OCI-LY3 (cell line): ENCODE measurements at regions not wholly inside any gene's neighbourhood (a gene's known extent, or its start where the extent isn't known, plus 50 kb on each side); places are given as distances from the start of the nearest gene placed in this dataset.

Experiments used
- H2AFZ ChIP-seq: fragments of 200-600, 300-600 bp; shearing (Covaris generic); 2 replicates; pipeline ENCODE4 v1.6.0; 2014; ENCODE audit warnings: antibody characterized with exemption, low read depth, low read length
- H3K27ac ChIP-seq: fragments of 200-600, 300-600 bp; sonication (generic); 2 replicates; pipeline ENCODE4 v1.5.1; 2014; ENCODE audit warnings: mild to moderate bottlenecking, low read length, moderate library complexity, mixed read lengths
- H3K27me3 ChIP-seq: fragments of 200-600, 300-600 bp; sonication (generic); 2 replicates; pipeline ENCODE4 v1.6.1; 2014; ENCODE audit warnings: low read depth, low read length, mixed read lengths
- H3K36me3 ChIP-seq: fragments of 200-600, 300-600 bp; sonication (generic); replicated peaks from 2 replicates; pipeline ENCODE3; 2014; ENCODE audit warnings: low read depth, low read length, mixed read lengths
- H3K4me1 ChIP-seq: fragments of 300-600, 200-600 bp; sonication (generic); 2 replicates; pipeline ENCODE4 v1.6.1; 2014; ENCODE audit warnings: low read length, mixed read lengths
- H3K4me2 ChIP-seq: fragments of 200-600, 300-600 bp; sonication (generic); 2 replicates; pipeline ENCODE4 v1.6.1; 2014; ENCODE audit warnings: low read length, mixed read lengths
- H3K4me3 ChIP-seq: fragments of 300-600, 200-600 bp; sonication (generic); 2 replicates; pipeline ENCODE4 v1.5.1; 2014; ENCODE audit warnings: antibody characterized with exemption, mild to moderate bottlenecking, low read length, moderate library complexity
- H3K79me2 ChIP-seq: fragments of 300-600, 200-600 bp; shearing (Covaris generic); 2 replicates; pipeline ENCODE4 v1.6.1; 2014; ENCODE audit warnings: mild to moderate bottlenecking, low read length, mixed read lengths
- H3K9ac ChIP-seq: fragments of 300-600, 200-600 bp; shearing (Covaris generic); 2 replicates; pipeline ENCODE4 v1.6.0; 2014; ENCODE audit warnings: mild to moderate bottlenecking, low read length, moderate library complexity
- H3K9me3 ChIP-seq: fragments of 200-600, 300-600 bp; shearing (Covaris generic); 2 replicates; pipeline ENCODE4 v1.6.1; 2014; ENCODE audit warnings: low read length, mixed read lengths; ENCODE audit not compliant: insufficient read depth
- H4K20me1 ChIP-seq: fragments of 200-600, 300-600 bp; sonication (generic); 2 replicates; pipeline ENCODE4 v1.6.1; 2016; ENCODE audit warnings: low read length, mixed read lengths; ENCODE audit not compliant: insufficient read depth
- EZH2phosphoT487 ChIP-seq: fragments of 200-600 bp; shearing (Covaris generic); IDR thresholded peaks from 2 replicates; pipeline ENCODE4 v1.6.1; 2018; ENCODE audit warnings: antibody characterized with exemption, mixed run types, low read depth
- TF ChIP-seq, protein P1 (sequence below): fragments of 200-600, 300-600 bp; sonication (generic); IDR thresholded peaks from 2 replicates; pipeline ENCODE4 v1.5.1; 2014; ENCODE audit warnings: antibody characterized with exemption, low read length, low read depth

GRCh38 chr14:85817430-85817829 lies 287.5 kb downstream of the FLRT2 start:
- Histone ChIP-seq H3K27ac (no peak overlapping the region), H4K20me1 (no peaks in the 10 kb centered on the region), H3K4me1 (no peaks in the 10 kb centered on the region), H2AFZ (no peak overlapping the region), H3K4me2 (no peak overlapping the region), H3K27me3 (no peaks in the 10 kb centered on the region), H3K79me2 (no peaks in the 10 kb centered on the region), H3K9me3 (no peaks in the 10 kb centered on the region), H3K36me3 (no peaks in the 10 kb centered on the region), H3K9ac (no peak overlapping the region), H3K4me3 (no peak overlapping the region)
- TF ChIP-seq EZH2phosphoT487: no peak
- TF ChIP-seq, protein P1, sequence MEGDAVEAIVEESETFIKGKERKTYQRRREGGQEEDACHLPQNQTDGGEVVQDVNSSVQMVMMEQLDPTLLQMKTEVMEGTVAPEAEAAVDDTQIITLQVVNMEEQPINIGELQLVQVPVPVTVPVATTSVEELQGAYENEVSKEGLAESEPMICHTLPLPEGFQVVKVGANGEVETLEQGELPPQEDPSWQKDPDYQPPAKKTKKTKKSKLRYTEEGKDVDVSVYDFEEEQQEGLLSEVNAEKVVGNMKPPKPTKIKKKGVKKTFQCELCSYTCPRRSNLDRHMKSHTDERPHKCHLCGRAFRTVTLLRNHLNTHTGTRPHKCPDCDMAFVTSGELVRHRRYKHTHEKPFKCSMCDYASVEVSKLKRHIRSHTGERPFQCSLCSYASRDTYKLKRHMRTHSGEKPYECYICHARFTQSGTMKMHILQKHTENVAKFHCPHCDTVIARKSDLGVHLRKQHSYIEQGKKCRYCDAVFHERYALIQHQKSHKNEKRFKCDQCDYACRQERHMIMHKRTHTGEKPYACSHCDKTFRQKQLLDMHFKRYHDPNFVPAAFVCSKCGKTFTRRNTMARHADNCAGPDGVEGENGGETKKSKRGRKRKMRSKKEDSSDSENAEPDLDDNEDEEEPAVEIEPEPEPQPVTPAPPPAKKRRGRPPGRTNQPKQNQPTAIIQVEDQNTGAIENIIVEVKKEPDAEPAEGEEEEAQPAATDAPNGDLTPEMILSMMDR: no peak

DNA sequence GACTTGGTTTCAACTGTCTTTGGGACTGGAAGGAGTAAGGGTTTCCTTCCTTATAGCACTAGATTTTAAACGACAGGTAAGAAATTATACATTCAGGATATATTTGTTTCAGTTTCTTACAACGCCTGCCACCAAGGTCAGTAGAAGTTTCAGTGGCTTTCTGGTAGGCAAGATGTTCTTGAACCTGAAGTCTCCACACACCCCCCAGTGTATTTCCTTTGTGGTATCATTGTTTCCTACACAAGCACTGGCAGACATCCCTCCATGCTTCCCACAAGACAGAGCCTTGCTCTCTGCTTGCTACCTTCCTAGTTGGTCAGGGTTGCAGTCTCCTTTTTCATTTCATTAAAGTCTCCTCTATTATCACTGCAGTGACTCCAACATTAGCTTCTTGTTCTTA lies 283.1 kb downstream of the FLRT2 start:
- H3K36me3 ChIP-seq: no peaks in the 10 kb centered on the region
- no peak overlapping the region for H3K4me2 ChIP-seq
- no peak for TF ChIP-seq EZH2phosphoT487
- TF ChIP-seq, protein P1: no peak
- H3K9me3 ChIP-seq: no peaks in the 10 kb centered on the region
- H3K4me1 ChIP-seq: no peaks in the 10 kb centered on the region
- H2AFZ ChIP-seq: no peak overlapping the region
- H3K4me3 ChIP-seq: no peak overlapping the region
- no peaks in the 10 kb centered on the region for H4K20me1 ChIP-seq
- H3K27me3 ChIP-seq: no peaks in the 10 kb centered on the region
- no peaks in the 10 kb centered on the region for H3K79me2 ChIP-seq
- no peak overlapping the region for H3K27ac ChIP-seq
- no peak overlapping the region for H3K9ac ChIP-seq

DNA sequence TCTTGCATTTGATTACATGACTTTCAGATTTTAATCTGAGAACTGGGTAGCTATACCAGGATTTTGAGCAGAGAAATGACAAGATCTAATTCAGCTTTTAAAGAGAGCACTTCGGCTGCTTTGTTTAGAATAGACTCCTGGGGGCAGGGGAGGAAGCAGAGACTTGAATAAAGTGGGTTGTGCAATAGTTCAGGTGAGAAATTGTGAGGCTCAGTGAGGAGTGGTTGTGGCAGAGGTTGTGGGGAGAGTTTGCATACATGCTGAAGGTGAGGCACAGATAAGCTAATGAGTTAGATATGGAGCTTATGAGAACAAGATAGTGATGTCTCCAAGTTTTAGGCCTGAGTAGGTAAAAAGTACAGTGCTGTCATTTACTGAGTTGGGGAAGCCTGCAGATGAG lies 281.4 kb downstream of the FLRT2 start:
- no peak overlapping the region for H3K27ac ChIP-seq
- H2AFZ ChIP-seq: no peak overlapping the region
- no peaks in the 10 kb centered on the region for H4K20me1 ChIP-seq
- H3K4me1 ChIP-seq: no peaks in the 10 kb centered on the region
- TF ChIP-seq EZH2phosphoT487: no peak
- TF ChIP-seq, protein P1: no peak
- no peaks in the 10 kb centered on the region for H3K9me3 ChIP-seq
- H3K27me3 ChIP-seq: no peaks in the 10 kb centered on the region
- no peak overlapping the region for H3K4me3 ChIP-seq
- H3K36me3 ChIP-seq: no peaks in the 10 kb centered on the region
- no peak overlapping the region for H3K9ac ChIP-seq
- H3K4me2 ChIP-seq: no peak overlapping the region
- no peaks in the 10 kb centered on the region for H3K79me2 ChIP-seq

- no peaks in the 10 kb centered on the region for H3K36me3 ChIP-seq
- no peaks in the 10 kb centered on the region for H3K79me2 ChIP-seq
- TF ChIP-seq EZH2phosphoT487: no peak
- TF ChIP-seq, protein P1: no peak
- no peak overlapping the region for H2AFZ ChIP-seq
- H3K27me3 ChIP-seq: no peaks in the 10 kb centered on the region
- no peaks in the 10 kb centered on the region for H3K4me1 ChIP-seq
- no peak overlapping the region for H3K4me2 ChIP-seq
- H3K4me3 ChIP-seq: no peak overlapping the region
- H3K9ac ChIP-seq: no peak overlapping the region
- no peaks in the 10 kb centered on the region for H4K20me1 ChIP-seq
- H3K9me3 ChIP-seq: no peaks in the 10 kb centered on the region
- no peak overlapping the region for H3K27ac ChIP-seq
Observed at GRCh38 chr14:85799668-85800067, 269.7 kb downstream of the FLRT2 start.
